Duodenal mucosa (tissue), 2 donors: ENCODE measurements at regions not wholly inside any gene's neighbourhood (a gene's known extent, or its start where the extent isn't known, plus 50 kb on each side); places are given as distances from the start of the nearest gene placed in this dataset.
"Not testable (repeated sequence)": the region's sequence is repeated elsewhere in the genome, so short reads cannot be mapped to it uniquely, and the experiment has no call there.

Experiments used
- H3K27ac ChIP-seq: one replicate; pipeline ENCODE4 v1.7.0; 2013; ENCODE audit warnings: low read depth, low read length
- H3K27me3 ChIP-seq, 2 donors: one replicate each; pipeline ENCODE4 v1.7.0; 2013; ENCODE audit warnings: low read length in 2 of 2, control low read depth in 1 of 2; ENCODE audit not compliant: insufficient read depth in 2 of 2, control insufficient read depth in 1 of 2
- H3K36me3 ChIP-seq, 2 donors: one replicate each; pipeline ENCODE4 v1.7.0; 2013; ENCODE audit warnings: low read length in 2 of 2, control low read depth in 1 of 2; ENCODE audit not compliant: insufficient read depth in 2 of 2, control insufficient read depth in 1 of 2
- H3K4me1 ChIP-seq, 2 donors: one replicate each; pipeline ENCODE4 v1.7.0; 2013; ENCODE audit warnings: low read length in 2 of 2, control low read depth in 1 of 2; ENCODE audit not compliant: insufficient read depth in 2 of 2, control insufficient read depth in 1 of 2
- H3K4me3 ChIP-seq, 2 donors: one replicate each; pipeline ENCODE4 v1.7.0; 2013; ENCODE audit warnings: low read length in 2 of 2, low read depth in 1 of 2
- H3K9ac ChIP-seq, 2 donors: one replicate each; pipeline ENCODE4 v1.7.0; 2013; ENCODE audit warnings: low read length in 2 of 2, low read depth in 1 of 2
- H3K9me3 ChIP-seq, 2 donors: one replicate each; pipeline ENCODE4 v1.7.0; 2013; ENCODE audit warnings: low read length in 2 of 2, control low read depth in 1 of 2; ENCODE audit not compliant: control insufficient read depth in 1 of 2

- H3K4me3 ChIP-seq, H3K9me3 ChIP-seq, H3K27me3 ChIP-seq, H3K4me1 ChIP-seq, H3K27ac ChIP-seq, H3K36me3 ChIP-seq, H3K9ac ChIP-seq: not testable (repeated sequence)
These were observed 1517.2 kb downstream of the GRIK2 start for GRCh38 chr6:102910701-102911139.

GRCh38 chr6:102907181-102907580 lies 1513.7 kb downstream of the GRIK2 start:
- H3K9me3 ChIP-seq: peaks cover 0 to 6% of the 10 kb centered on the region in 2 donors
- H3K9ac ChIP-seq: no peak overlapping the region
- no peak overlapping the region for H3K4me3 ChIP-seq
- no peak overlapping the region for H3K27ac ChIP-seq
- H3K4me1 ChIP-seq: no peaks in the 10 kb centered on the region
- no peaks in the 10 kb centered on the region for H3K27me3 ChIP-seq
- no peaks in the 10 kb centered on the region for H3K36me3 ChIP-seq

GRCh38 chr6:102902471-102902870 lies 1509.0 kb downstream of the GRIK2 start:
- Histone ChIP-seq H3K4me1 (no peaks in the 10 kb centered on the region), H3K9me3 (peaks cover 4 to 6% of the 10 kb centered on the region in 2 donors), H3K4me3 (no peak overlapping the region), H3K36me3 (no peaks in the 10 kb centered on the region), H3K27ac (no peak overlapping the region), H3K9ac (no peak overlapping the region), H3K27me3 (no peaks in the 10 kb centered on the region)

GRCh38 chr6:102895683-102896082 lies 1502.2 kb downstream of the GRIK2 start:
- H3K4me3 ChIP-seq: no peak overlapping the region
- H3K4me1 ChIP-seq: no peaks in the 10 kb centered on the region

GRCh38 chr6:102885165-102885564 lies 1491.7 kb downstream of the GRIK2 start:
- Histone ChIP-seq H3K36me3 (no peaks in the 10 kb centered on the region), H3K27ac (no peak overlapping the region), H3K9me3 (peaks cover 0 to 4% of the 10 kb centered on the region in 2 donors), H3K9ac (no peak overlapping the region), H3K27me3 (no peaks in the 10 kb centered on the region), H3K4me3 (no peak overlapping the region), H3K4me1 (no peaks in the 10 kb centered on the region)

More at GRCh38 chr6:102895683-102896082, 1502.2 kb downstream of the GRIK2 start:
- Histone ChIP-seq H3K27me3 (no peaks in the 10 kb centered on the region), H3K36me3 (no peaks in the 10 kb centered on the region), H3K9me3 (peaks cover under 1 to 10% of the 10 kb centered on the region in 2 donors), H3K27ac (no peak overlapping the region), H3K9ac (no peak overlapping the region)

GRCh38 chr6:102853249-102853955 lies 1459.9 kb downstream of the GRIK2 start:
- H3K4me1 ChIP-seq: no peaks in the 10 kb centered on the region
- H3K9me3 ChIP-seq: no peaks in the 10 kb centered on the region
- H3K27ac ChIP-seq: no peak overlapping the region
- no peak overlapping the region for H3K4me3 ChIP-seq
- H3K9ac ChIP-seq: no peak overlapping the region
- H3K36me3 ChIP-seq: no peaks in the 10 kb centered on the region
- no peaks in the 10 kb centered on the region for H3K27me3 ChIP-seq

GRCh38 chr6:102848796-102849195 lies 1455.3 kb downstream of the GRIK2 start:
- Histone ChIP-seq H3K4me1 (no peaks in the 10 kb centered on the region), H3K9me3 (no peaks in the 10 kb centered on the region), H3K27ac (no peak overlapping the region), H3K36me3 (no peaks in the 10 kb centered on the region), H3K4me3 (no peak overlapping the region), H3K9ac (no peak overlapping the region), H3K27me3 (no peaks in the 10 kb centered on the region)

GRCh38 chr6:102848210-102848609 lies 1454.7 kb downstream of the GRIK2 start:
- Histone ChIP-seq H3K27ac (no peak overlapping the region), H3K9me3 (no peaks in the 10 kb centered on the region), H3K27me3 (no peaks in the 10 kb centered on the region), H3K4me3 (no peak overlapping the region), H3K9ac (no peak overlapping the region), H3K4me1 (no peaks in the 10 kb centered on the region), H3K36me3 (no peaks in the 10 kb centered on the region)

- H3K27ac ChIP-seq: no peak overlapping the region
- no peaks in the 10 kb centered on the region for H3K36me3 ChIP-seq
- no peak overlapping the region for H3K9ac ChIP-seq
- no peaks in the 10 kb centered on the region for H3K4me1 ChIP-seq
- no peaks in the 10 kb centered on the region for H3K27me3 ChIP-seq
- no peaks in the 10 kb centered on the region for H3K9me3 ChIP-seq
- H3K4me3 ChIP-seq: no peak overlapping the region
These were observed 1447.6 kb downstream of the GRIK2 start for GRCh38 chr6:102841060-102841459.

- Histone ChIP-seq H3K27me3 (no peaks in the 10 kb centered on the region), H3K4me1 (no peaks in the 10 kb centered on the region), H3K9ac (no peak overlapping the region), H3K4me3 (no peak overlapping the region), H3K9me3 (peaks cover 5 to 10% of the 10 kb centered on the region in 2 donors), H3K36me3 (no peaks in the 10 kb centered on the region), H3K27ac (no peak overlapping the region)
These were observed 1438.5 kb downstream of the GRIK2 start for GRCh38 chr6:102832021-102832420.
